ENCODE measurements at regions not wholly inside any gene's neighbourhood (a gene's known extent, or its start where the extent isn't known, plus 50 kb on each side); places are given as distances from the start of the nearest gene placed in this dataset.
"Not testable (repeated sequence)": the region's sequence is repeated elsewhere in the genome, so short reads cannot be mapped to it uniquely, and the experiment has no call there.

GRCh38 chr4:174055344-174055743 lies 228.1 kb downstream of the FBXO8 start:
- intact Hi-C loops (cut with DNase I): no loop called here

GRCh38 chr4:174053895-174054294 lies 229.6 kb downstream of the FBXO8 start:
- Histone ChIP-seq H3K27me3 (no peaks in the 10 kb centered on the region), H3K9me3 (no peaks in the 10 kb centered on the region), H3K36me3 (no peaks in the 10 kb centered on the region), H3K4me3 (no peak overlapping the region), H3K4me1 (no peaks in the 10 kb centered on the region), H3K27ac (no peak overlapping the region)
- no peak for TF ChIP-seq EP300 (IDR thresholded peaks at IDR 0.05)
- no peak for TF ChIP-seq POLR2A (IDR thresholded peaks at IDR 0.05)
- no peak for TF ChIP-seq CTCF (IDR thresholded peaks at IDR 0.05)
- no peak for TF ChIP-seq POLR2AphosphoS5 (IDR thresholded peaks at IDR 0.05)
- WGBS, 2 donors: 70 to 86% methylated on average over 2 of the region's 2 CpGs
- intact Hi-C loops (cut with DNase I): no loop called here
- DNase-seq: no peak

More at GRCh38 chr4:174055344-174055743, 228.1 kb downstream of the FBXO8 start:
- Histone ChIP-seq H3K9me3 (no peaks in the 10 kb centered on the region), H3K36me3 (no peaks in the 10 kb centered on the region), H3K27ac (no peak overlapping the region), H3K4me3 (no peak overlapping the region), H3K4me1 (peaks cover 0 to 3% (median under 1%) of the 10 kb centered on the region in 4 donors), H3K27me3 (no peaks in the 10 kb centered on the region)
- no peak for DNase-seq
- WGBS, 2 donors: 79 to 86% methylated on average over 4 of the region's 4 CpGs
- TF ChIP-seq POLR2A (IDR thresholded peaks at IDR 0.05) (no peak), EP300 (IDR thresholded peaks at IDR 0.05) (no peak), POLR2AphosphoS5 (IDR thresholded peaks at IDR 0.05) (no peak), CTCF (IDR thresholded peaks at IDR 0.05) (no peak)

- WGBS, 2 donors: 42 to 76% methylated on average over 4 of the region's 4 CpGs
- no peak overlapping the region for H3K4me3 ChIP-seq
These were observed 236.1 kb downstream of the FBXO8 start for GRCh38 chr4:174047363-174047762.

GRCh38 chr4:174045829-174046228 lies 237.6 kb downstream of the FBXO8 start:
- H3K4me3 ChIP-seq; H3K27me3 ChIP-seq; H3K4me1 ChIP-seq; DNase-seq; H3K36me3 ChIP-seq; intact Hi-C loops (cut with DNase I); H3K9me3 ChIP-seq; H3K27ac ChIP-seq: not testable (repeated sequence)
- WGBS, 2 donors: 84 to 90% methylated on average over 2 of the region's 2 CpGs

More at GRCh38 chr4:174047363-174047762, 236.1 kb downstream of the FBXO8 start:
- TF ChIP-seq EP300 (IDR thresholded peaks at IDR 0.05) (no peak), POLR2AphosphoS5 (IDR thresholded peaks at IDR 0.05) (no peak), POLR2A (IDR thresholded peaks at IDR 0.05) (no peak), CTCF (IDR thresholded peaks at IDR 0.05) (no peak)
- Histone ChIP-seq H3K4me1 (no peaks in the 10 kb centered on the region), H3K36me3 (no peaks in the 10 kb centered on the region), H3K9me3 (no peaks in the 10 kb centered on the region), H3K27ac (no peak overlapping the region), H3K27me3 (no peaks in the 10 kb centered on the region)
- DNase-seq: no peak
- intact Hi-C loops (cut with DNase I): no loop called here

GRCh38 chr4:174045381-174045780 lies 238.1 kb downstream of the FBXO8 start:
- Histone ChIP-seq H3K4me3 (no peak overlapping the region), H3K9me3 (no peaks in the 10 kb centered on the region), H3K4me1 (peaks cover 0 to 6% (median 0%) of the 10 kb centered on the region in 4 donors), H3K36me3 (no peaks in the 10 kb centered on the region), H3K27ac (no peak overlapping the region), H3K27me3 (no peaks in the 10 kb centered on the region)
- DNase-seq: no peak
- intact Hi-C loops (cut with DNase I): no loop called here
- WGBS, 2 donors: 91 to 94% methylated on average over 1 of the region's 1 CpG
- TF ChIP-seq EP300 (IDR thresholded peaks at IDR 0.05) (no peak), POLR2A (IDR thresholded peaks at IDR 0.05) (no peak), POLR2AphosphoS5 (IDR thresholded peaks at IDR 0.05) (no peak), CTCF (IDR thresholded peaks at IDR 0.05) (no peak)
